SK-N-MC (cell line): ENCODE measurements at regions not wholly inside any gene's neighbourhood (a gene's known extent, or its start where the extent isn't known, plus 50 kb on each side); places are given as distances from the start of the nearest gene placed in this dataset.

ENCODE experiments used
- EZH2 ChIP-seq: fragments of 200-600 bp; sonication (generic); IDR thresholded peaks from one replicate; pipeline ENCODE4 v1.6.1; 2017; ENCODE audit warnings: antibody characterized with exemption
- FOXP2 ChIP-seq: optimal IDR thresholded peaks from 2 replicates; pipeline ENCODE3; 2011; ENCODE audit warnings: mild to moderate bottlenecking, moderate library complexity; ENCODE audit not compliant: insufficient read depth; ENCODE audit errors: extremely low read length, control extremely low read depth
- POLR2AphosphoS5 ChIP-seq: IDR thresholded peaks from 2 replicates; pipeline ENCODE4 v1.6.1; 2012; ENCODE audit warnings: mild to moderate bottlenecking, low read depth, low read length, borderline replicate concordance

DNA sequence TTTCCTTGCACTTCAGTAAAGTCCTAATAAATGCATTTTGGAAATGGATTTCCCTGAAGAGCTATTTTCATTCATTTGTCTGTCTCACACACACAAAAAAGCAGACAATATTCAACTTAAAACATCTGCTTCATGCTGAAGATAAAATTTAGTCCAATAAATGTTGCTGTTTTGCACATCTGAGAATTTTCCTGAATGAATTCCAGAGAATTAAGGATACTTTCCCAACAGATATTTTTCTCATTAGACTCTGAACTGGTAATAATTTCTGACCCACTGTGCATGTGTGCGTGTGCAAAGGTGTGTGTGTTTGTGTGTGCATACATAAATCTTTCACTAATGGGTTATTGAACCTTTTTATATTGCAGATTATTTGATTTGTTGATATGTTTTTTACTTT lies 390.2 kb upstream of the TMEFF2 start:
- TF ChIP-seq POLR2AphosphoS5, result no peak
- TF ChIP-seq EZH2, result no peak
- TF ChIP-seq FOXP2, result no peak
